ENCODE measurements at regions not wholly inside any gene's neighbourhood (a gene's known extent, or its start where the extent isn't known, plus 50 kb on each side); places are given as distances from the start of the nearest gene placed in this dataset.

DNA sequence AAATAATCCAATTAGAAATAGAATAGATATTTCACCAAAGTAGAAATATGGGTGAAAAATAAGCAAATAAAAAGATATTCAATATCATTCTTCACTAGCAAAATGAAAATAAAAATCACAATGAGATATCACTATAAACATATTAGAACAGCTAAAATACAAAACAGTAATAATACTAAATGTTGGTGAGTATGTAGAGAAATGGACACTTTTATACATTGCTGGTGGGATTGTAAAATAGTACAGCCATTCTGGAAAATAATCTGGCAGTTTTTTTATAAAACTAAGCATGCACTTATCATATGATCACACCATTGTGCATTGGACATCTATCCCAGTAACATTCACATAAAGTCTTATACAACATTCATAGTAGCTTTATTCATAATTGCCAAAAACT lies 320.2 kb upstream of the OR4E1 start:
- TF ChIP-seq, protein P1, sequence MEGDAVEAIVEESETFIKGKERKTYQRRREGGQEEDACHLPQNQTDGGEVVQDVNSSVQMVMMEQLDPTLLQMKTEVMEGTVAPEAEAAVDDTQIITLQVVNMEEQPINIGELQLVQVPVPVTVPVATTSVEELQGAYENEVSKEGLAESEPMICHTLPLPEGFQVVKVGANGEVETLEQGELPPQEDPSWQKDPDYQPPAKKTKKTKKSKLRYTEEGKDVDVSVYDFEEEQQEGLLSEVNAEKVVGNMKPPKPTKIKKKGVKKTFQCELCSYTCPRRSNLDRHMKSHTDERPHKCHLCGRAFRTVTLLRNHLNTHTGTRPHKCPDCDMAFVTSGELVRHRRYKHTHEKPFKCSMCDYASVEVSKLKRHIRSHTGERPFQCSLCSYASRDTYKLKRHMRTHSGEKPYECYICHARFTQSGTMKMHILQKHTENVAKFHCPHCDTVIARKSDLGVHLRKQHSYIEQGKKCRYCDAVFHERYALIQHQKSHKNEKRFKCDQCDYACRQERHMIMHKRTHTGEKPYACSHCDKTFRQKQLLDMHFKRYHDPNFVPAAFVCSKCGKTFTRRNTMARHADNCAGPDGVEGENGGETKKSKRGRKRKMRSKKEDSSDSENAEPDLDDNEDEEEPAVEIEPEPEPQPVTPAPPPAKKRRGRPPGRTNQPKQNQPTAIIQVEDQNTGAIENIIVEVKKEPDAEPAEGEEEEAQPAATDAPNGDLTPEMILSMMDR (IDR thresholded peaks at IDR 0.05), result no peak
- no peak for TF ChIP-seq POLR2A (IDR thresholded peaks at IDR 0.05)
